ENCODE measurements at regions not wholly inside any gene's neighbourhood (a gene's known extent, or its start where the extent isn't known, plus 50 kb on each side); places are given as distances from the start of the nearest gene placed in this dataset.

- DNase-seq (ENCODE audit: unreplicated experiment), result no peak
- H3K27me3 Mint-ChIP-seq (ENCODE audit: insufficient read depth, unreplicated experiment), result peaks cover 2% of the 10 kb centered on the region
- ChIA-PET CTCF (interaction anchor here (0.7 kb wide), 1 partner anchor 340 kb away, joined by 4 read pairs; no protein-coding TSS in a partner anchor), POLR2A (no interaction called here)
- peaks cover 18% of the 10 kb centered on the region for H3K9me3 Mint-ChIP-seq (ENCODE audit: unreplicated experiment)
- no TSS peak for BruUV-seq (replicated peaks)
- no peak overlapping the region for H3K27ac Mint-ChIP-seq (ENCODE audit: low read depth, unreplicated experiment)
- H3K4me1 Mint-ChIP-seq (ENCODE audit: insufficient read depth, unreplicated experiment), result no peaks in the 10 kb centered on the region
- intact Hi-C loops (cut with micrococcal nuclease), result no loop called here
- TF ChIP-seq CTCF (IDR thresholded peaks at IDR 0.05; ENCODE audit: unreplicated experiment), result no peak
- H3K36me3 Mint-ChIP-seq (ENCODE audit: insufficient read depth, unreplicated experiment), result no peaks in the 10 kb centered on the region
- H3K4me3 Mint-ChIP-seq (ENCODE audit: unreplicated experiment), result no peak overlapping the region
Observed at GRCh38 chr2:126372406-126372805, 283.6 kb upstream of the GYPC start.

- CTCF ChIA-PET, result interaction anchor here (0.6 kb wide), 2 partner anchors 316 to 1683 kb away, joined by 3 to 4 read pairs; no protein-coding TSS in a partner anchor
Observed at GRCh38 chr2:126378176-126378575, 277.8 kb upstream of the GYPC start.

GRCh38 chr2:126381091-126381490 is 274.9 kb upstream of the GYPC start:
- intact Hi-C loops (cut with micrococcal nuclease), result no loop called here
- H3K9me3 Mint-ChIP-seq (ENCODE audit: unreplicated experiment), result peaks cover 15% of the 10 kb centered on the region
- no peak overlapping the region for H3K4me3 Mint-ChIP-seq (ENCODE audit: unreplicated experiment)
- H3K27me3 Mint-ChIP-seq (ENCODE audit: insufficient read depth, unreplicated experiment), result peaks cover 48% of the 10 kb centered on the region
- POLR2A ChIA-PET, result no interaction called here
- no peaks in the 10 kb centered on the region for H3K36me3 Mint-ChIP-seq (ENCODE audit: insufficient read depth, unreplicated experiment)
- no peaks in the 10 kb centered on the region for H3K4me1 Mint-ChIP-seq (ENCODE audit: insufficient read depth, unreplicated experiment)
- CTCF ChIA-PET, result no interaction called here
- BruUV-seq (replicated peaks), result no TSS peak
- H3K27ac Mint-ChIP-seq (ENCODE audit: low read depth, unreplicated experiment), result no peak overlapping the region
- no peak for TF ChIP-seq CTCF (IDR thresholded peaks at IDR 0.05; ENCODE audit: unreplicated experiment)
- DNase-seq (ENCODE audit: unreplicated experiment), result no peak

More at GRCh38 chr2:126378176-126378575, 277.8 kb upstream of the GYPC start:
- TF ChIP-seq CTCF (IDR thresholded peaks at IDR 0.05; ENCODE audit: unreplicated experiment), result no peak
- intact Hi-C loops (cut with micrococcal nuclease), result no loop called here
- no peak overlapping the region for H3K27ac Mint-ChIP-seq (ENCODE audit: low read depth, unreplicated experiment)
- peaks cover 48% of the 10 kb centered on the region for H3K27me3 Mint-ChIP-seq (ENCODE audit: insufficient read depth, unreplicated experiment)
- H3K36me3 Mint-ChIP-seq (ENCODE audit: insufficient read depth, unreplicated experiment), result no peaks in the 10 kb centered on the region
- peaks cover 18% of the 10 kb centered on the region for H3K9me3 Mint-ChIP-seq (ENCODE audit: unreplicated experiment)
- no peak for DNase-seq (ENCODE audit: unreplicated experiment)
- POLR2A ChIA-PET, result interaction anchor here (1.1 kb wide), 1 partner anchor 23 kb away, joined by 3 read pairs; no protein-coding TSS in a partner anchor
- H3K4me3 Mint-ChIP-seq (ENCODE audit: unreplicated experiment), result no peak overlapping the region
- BruUV-seq (replicated peaks), result no TSS peak
- no peaks in the 10 kb centered on the region for H3K4me1 Mint-ChIP-seq (ENCODE audit: insufficient read depth, unreplicated experiment)

GRCh38 chr2:126382998-126383397 is 273.0 kb upstream of the GYPC start:
- no peak for DNase-seq (ENCODE audit: unreplicated experiment)
- H3K4me3 Mint-ChIP-seq (ENCODE audit: unreplicated experiment), result no peak overlapping the region
- no peaks in the 10 kb centered on the region for H3K36me3 Mint-ChIP-seq (ENCODE audit: insufficient read depth, unreplicated experiment)
- ChIA-PET POLR2A (no interaction called here), CTCF (no interaction called here)
- no peak for TF ChIP-seq CTCF (IDR thresholded peaks at IDR 0.05; ENCODE audit: unreplicated experiment)
- H3K9me3 Mint-ChIP-seq (ENCODE audit: unreplicated experiment), result peaks cover 27% of the 10 kb centered on the region
- BruUV-seq (replicated peaks), result no TSS peak
- H3K27ac Mint-ChIP-seq (ENCODE audit: low read depth, unreplicated experiment), result no peak overlapping the region
- peaks cover 41% of the 10 kb centered on the region for H3K27me3 Mint-ChIP-seq (ENCODE audit: insufficient read depth, unreplicated experiment)
- no peaks in the 10 kb centered on the region for H3K4me1 Mint-ChIP-seq (ENCODE audit: insufficient read depth, unreplicated experiment)
- intact Hi-C loops (cut with micrococcal nuclease), result no loop called here

Measured in MCF 10A (cell line).